ENCODE measurements at regions not wholly inside any gene's neighbourhood (a gene's known extent, or its start where the extent isn't known, plus 50 kb on each side); places are given as distances from the start of the nearest gene placed in this dataset.

DNA sequence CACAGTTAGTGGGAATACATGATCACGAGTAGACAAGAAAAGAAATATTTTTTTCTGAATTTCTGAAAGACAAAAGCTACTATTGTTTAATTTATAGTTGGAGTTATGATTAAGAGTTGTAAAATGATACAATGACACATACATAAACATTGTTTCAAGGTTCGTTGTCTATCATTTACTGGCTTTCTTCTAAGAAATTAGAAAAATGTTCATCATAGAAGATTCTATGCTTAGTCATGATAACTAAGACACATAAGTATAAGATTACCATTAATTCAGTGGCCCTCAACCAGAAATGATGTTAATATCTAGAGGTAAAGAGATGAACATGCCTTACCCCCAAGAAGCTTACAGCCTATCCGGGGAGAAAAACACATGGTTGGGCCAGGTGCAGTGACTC lies 1832.8 kb upstream of the PRR20A start:
- no peak for DNase-seq (ENCODE audit: low spot score, unreplicated experiment)
- H3K4me3 Mint-ChIP-seq (ENCODE audit: low read depth) = no peak overlapping the region
- H3K4me1 Mint-ChIP-seq (ENCODE audit: low read depth) = peaks cover 6% of the 10 kb centered on the region
- H3K27ac Mint-ChIP-seq = no peak overlapping the region
- H3K36me3 Mint-ChIP-seq (ENCODE audit: insufficient read depth) = no peaks in the 10 kb centered on the region
- TF ChIP-seq CTCF (IDR thresholded peaks at IDR 0.05; ENCODE audit: unreplicated experiment) = no peak
- no peaks in the 10 kb centered on the region for H3K27me3 Mint-ChIP-seq
- no peaks in the 10 kb centered on the region for H3K9me3 Mint-ChIP-seq (ENCODE audit: low read depth)

DNA sequence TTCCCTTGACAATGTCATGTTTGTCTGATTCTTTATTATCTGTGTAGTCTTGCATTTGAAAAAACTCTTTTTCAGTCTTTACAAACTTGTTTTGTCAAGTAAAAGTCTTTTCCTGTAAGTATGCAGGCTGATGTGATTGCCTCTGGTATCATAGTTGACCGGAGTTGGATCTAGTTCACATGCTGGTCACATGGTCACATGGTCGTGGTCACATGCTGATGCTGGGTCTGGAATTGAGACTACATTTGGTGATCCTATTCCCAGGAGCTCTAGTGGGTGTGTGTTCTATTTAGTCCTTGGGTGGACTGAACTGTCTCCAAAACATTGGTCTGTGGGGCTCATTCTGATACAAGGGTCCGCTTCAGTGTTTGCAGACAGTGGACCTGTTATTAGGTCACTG lies 1798.8 kb upstream of the PRR20A start:
- Mint-ChIP-seq H3K27ac (no peak overlapping the region), H3K4me3 (ENCODE audit: low read depth) (no peak overlapping the region), H3K4me1 (ENCODE audit: low read depth) (no peaks in the 10 kb centered on the region), H3K27me3 (no peaks in the 10 kb centered on the region), H3K9me3 (ENCODE audit: low read depth) (no peaks in the 10 kb centered on the region), H3K36me3 (ENCODE audit: insufficient read depth) (no peaks in the 10 kb centered on the region)
- no peak for DNase-seq (ENCODE audit: low spot score, unreplicated experiment)
- TF ChIP-seq CTCF (IDR thresholded peaks at IDR 0.05; ENCODE audit: unreplicated experiment) = no peak

GRCh38 chr13:55345224-55345623 lies 1795.5 kb upstream of the PRR20A start:
- H3K27ac Mint-ChIP-seq = no peak overlapping the region
- TF ChIP-seq CTCF (IDR thresholded peaks at IDR 0.05; ENCODE audit: unreplicated experiment) = no peak
- H3K4me1 Mint-ChIP-seq (ENCODE audit: low read depth) = no peaks in the 10 kb centered on the region
- no peaks in the 10 kb centered on the region for H3K27me3 Mint-ChIP-seq
- H3K4me3 Mint-ChIP-seq (ENCODE audit: low read depth) = no peak overlapping the region
- no peaks in the 10 kb centered on the region for H3K36me3 Mint-ChIP-seq (ENCODE audit: insufficient read depth)
- no peak for DNase-seq (ENCODE audit: low spot score, unreplicated experiment)
- peaks cover 3% of the 10 kb centered on the region for H3K9me3 Mint-ChIP-seq (ENCODE audit: low read depth)

DNA sequence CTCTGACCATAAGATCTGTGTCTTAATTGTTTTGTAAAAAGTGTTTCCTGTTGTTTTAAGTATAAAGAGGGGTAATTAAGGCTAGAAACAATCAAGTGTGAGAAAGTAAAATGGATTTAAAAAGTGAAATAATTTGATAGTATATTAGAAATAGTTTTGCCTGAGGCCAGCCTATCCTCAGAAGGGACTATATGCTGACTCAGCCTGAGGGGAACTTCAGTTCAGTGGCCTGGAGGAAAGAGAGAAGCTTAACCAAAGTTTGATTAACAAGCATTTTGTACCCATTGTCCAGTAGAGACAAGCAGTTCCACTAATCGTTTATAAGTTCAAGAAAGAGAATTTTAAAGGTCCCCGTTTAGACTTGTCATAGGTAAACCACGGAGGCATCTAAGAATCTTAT lies 1793.2 kb upstream of the PRR20A start:
- Mint-ChIP-seq H3K27ac (no peak overlapping the region), H3K9me3 (ENCODE audit: low read depth) (peaks cover 3% of the 10 kb centered on the region), H3K27me3 (no peaks in the 10 kb centered on the region), H3K4me1 (ENCODE audit: low read depth) (no peaks in the 10 kb centered on the region), H3K36me3 (ENCODE audit: insufficient read depth) (no peaks in the 10 kb centered on the region), H3K4me3 (ENCODE audit: low read depth) (no peak overlapping the region)
- TF ChIP-seq CTCF (IDR thresholded peaks at IDR 0.05; ENCODE audit: unreplicated experiment) = no peak
- DNase-seq (ENCODE audit: low spot score, unreplicated experiment) = no peak

DNA sequence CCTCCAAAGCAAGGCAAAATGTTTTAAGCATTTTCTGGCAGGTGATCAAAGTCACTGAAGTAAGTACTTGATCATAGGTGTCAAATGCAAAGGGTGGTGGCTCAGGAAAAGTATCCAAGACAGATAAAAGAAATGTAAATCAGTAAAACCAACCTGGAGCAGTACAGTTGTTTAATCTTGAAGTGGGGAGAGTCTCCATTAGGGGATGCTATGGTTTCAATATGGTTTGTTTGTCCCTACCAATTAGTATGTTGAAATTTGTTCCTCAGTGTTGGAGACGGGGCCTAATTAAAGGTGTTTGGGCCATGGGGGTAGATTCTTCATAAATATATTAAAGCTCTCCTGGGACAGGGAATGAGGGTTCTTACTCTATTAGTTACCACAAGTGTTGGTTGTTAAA lies 1781.7 kb upstream of the PRR20A start:
- no peaks in the 10 kb centered on the region for H3K36me3 Mint-ChIP-seq (ENCODE audit: insufficient read depth)
- no peak for TF ChIP-seq CTCF (IDR thresholded peaks at IDR 0.05; ENCODE audit: unreplicated experiment)
- H3K4me1 Mint-ChIP-seq (ENCODE audit: low read depth) = peaks cover 5% of the 10 kb centered on the region
- H3K27ac Mint-ChIP-seq = no peak overlapping the region
- no peak overlapping the region for H3K4me3 Mint-ChIP-seq (ENCODE audit: low read depth)
- no peaks in the 10 kb centered on the region for H3K27me3 Mint-ChIP-seq
- no peaks in the 10 kb centered on the region for H3K9me3 Mint-ChIP-seq (ENCODE audit: low read depth)
- no peak for DNase-seq (ENCODE audit: low spot score, unreplicated experiment)
